ENCODE measurements at regions not wholly inside any gene's neighbourhood (a gene's known extent, or its start where the extent isn't known, plus 50 kb on each side); places are given as distances from the start of the nearest gene placed in this dataset.

DNA sequence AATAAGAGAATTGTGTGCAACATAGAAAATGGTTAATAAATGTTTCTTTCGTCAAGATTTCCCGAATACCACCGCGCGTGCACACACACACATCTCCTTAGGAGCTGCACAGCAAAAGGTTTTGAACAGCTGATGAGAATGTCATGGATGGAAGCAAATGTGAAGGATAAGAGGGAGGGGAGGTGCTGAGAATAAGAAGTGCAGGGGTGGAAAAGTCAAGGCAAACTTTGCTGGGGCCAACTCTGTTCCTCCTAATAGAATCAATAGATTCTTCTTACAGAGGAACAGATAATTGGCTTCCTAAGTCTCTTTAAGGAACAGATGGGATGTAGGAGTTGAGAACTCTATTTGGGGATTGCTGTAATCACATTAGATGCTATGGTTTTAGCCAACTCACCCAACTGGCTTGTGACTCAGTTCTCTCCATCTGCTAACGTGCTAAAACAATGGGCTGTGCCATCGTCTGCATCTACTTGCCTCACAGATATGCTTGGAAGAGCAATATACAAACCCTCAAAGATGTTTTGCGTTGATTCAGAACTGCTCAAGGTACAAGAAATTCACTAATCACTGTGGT, 408.2 kb upstream of the CELF2 start:
- no peak for DNase-seq

DNA sequence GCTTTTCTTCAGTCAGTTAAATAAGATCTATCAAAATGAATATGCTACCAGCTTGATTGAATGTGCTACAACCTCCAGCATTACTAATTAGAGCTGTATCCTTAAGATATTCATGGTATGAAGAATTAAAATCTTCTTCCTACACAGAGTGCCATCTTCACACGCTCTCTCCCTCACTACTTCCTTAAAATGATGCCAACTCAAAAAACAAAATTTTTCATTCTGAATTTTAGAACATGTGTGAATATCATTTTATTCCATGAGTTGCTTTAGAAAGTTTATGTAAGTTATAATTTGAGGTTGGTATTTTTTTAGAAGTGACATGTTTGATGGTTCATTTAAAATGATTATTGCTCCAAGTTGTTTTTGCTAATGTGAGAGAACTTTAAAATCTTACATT, 407.5 kb upstream of the CELF2 start:
- DNase-seq, result no peak

GRCh38 chr10:10612151-10612550, 405.5 kb upstream of the CELF2 start:
- DNase-seq, result no peak

DNA sequence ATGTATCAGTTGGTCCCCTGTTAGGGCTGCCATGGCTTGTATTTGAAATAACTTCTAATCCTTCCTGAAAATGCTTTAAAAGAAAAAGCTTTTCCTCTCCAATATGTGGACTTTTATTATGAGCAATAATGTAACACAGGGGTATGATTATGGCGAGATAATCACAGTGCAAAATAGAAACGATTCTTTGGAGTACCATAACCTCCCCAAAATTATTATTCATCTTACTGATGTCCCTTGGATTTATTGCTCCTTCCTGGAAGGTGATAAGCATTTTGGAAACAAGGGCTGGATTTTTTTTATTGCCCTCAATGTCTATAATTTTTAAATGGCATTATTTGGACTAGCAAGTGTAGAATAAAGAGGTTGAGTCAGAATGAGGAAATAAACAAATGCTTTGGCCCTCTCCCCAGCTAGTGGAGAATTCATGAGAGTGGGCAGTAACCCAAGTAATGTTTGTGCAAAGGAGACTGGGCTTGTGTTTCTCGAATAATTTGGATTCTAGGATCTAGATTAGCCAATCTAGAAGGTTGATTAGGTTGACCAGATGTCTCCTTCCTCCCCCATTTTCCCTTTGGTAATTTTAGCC, 403.9 kb upstream of the CELF2 start:
- no peak for DNase-seq

- no peak for DNase-seq
Measured at GRCh38 chr10:10617686-10618085, 400.0 kb upstream of the CELF2 start.

DNA sequence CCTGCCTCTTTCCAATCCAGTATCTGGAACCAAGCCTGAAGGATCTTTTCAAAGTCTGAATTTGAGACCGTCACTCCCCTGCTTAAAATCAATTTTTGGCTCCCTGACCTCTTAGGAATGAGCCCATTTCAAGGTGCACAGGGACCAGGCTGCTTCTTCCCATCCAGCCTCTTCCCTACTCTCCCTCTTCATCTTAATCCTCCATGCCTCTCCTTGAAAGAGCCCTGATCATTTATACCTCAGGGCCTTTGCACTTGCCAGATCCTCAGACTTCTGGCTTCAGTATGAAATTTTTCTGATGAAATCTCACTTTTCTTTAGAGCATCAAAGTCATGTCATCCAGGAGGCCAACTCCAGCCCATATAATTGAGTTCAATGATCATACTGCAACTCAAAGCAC, 399.5 kb upstream of the CELF2 start:
- DNase-seq, result no peak

- DNase-seq, result no peak
Measured at GRCh38 chr10:10623958-10624566, 393.6 kb upstream of the CELF2 start.

DNA sequence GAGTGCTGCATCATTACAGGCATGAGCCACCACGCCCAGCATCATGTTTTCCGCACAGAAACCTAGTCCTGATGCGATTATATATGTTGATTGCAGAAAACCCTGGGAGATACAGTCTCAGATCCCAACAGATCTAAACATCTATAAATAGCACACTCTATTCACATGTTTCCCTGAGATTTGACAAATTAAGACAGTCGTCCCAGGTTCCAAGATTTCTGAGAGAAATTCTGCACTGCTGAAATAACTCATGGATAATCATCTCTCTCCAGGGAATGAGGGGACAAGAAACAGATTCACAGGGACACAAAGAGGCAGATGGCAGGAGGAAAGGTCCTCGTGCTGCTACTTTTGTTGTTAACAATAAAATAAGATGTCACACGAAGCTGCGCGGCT, 393.1 kb upstream of the CELF2 start:
- no peak for DNase-seq

- DNase-seq, result no peak
Measured at GRCh38 chr10:10625491-10625890, 392.2 kb upstream of the CELF2 start.

- no peak for DNase-seq
Measured at GRCh38 chr10:10626734-10627133, 390.9 kb upstream of the CELF2 start.

- no peak for DNase-seq
Measured at GRCh38 chr10:10627414-10627813, 390.3 kb upstream of the CELF2 start.

DNA sequence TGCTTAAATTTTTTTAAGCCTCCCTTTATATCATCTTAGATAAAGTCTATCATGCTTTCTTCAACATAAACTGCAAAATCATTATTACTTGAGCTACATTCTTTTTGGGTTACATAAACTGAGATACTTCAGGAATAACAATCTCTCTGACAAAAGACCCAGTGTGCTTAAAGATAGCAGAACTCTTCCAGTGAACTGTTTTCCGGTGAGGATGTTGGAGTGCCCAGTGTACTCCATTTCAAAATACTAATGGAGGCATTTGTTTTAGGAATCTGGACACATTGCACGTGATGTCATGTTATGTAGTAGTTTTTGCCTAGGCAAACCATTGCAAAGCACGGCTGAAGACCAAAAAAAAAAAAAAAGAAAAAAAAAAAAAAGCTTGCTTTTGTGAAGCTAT, 388.2 kb upstream of the CELF2 start:
- no peak for DNase-seq

DNA sequence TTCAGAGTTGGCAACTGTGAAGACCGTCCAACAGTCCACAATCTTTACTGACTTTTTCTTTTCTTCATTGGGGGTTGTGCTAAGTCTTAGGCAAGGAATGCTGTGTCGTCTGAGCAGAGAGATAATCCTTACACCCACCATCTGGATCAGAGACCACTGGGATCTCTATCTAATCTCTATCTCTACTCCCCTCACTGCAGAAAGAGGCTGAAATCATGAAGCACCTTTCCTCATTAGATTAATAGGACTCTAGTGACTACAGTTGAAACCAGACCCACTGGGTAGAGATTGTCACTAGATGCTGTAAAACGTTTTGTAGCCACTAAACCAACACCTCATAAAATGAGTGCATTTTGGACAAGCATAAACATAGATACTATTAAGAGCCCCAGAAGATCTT, 387.4 kb upstream of the CELF2 start:
- no peak for DNase-seq

DNA sequence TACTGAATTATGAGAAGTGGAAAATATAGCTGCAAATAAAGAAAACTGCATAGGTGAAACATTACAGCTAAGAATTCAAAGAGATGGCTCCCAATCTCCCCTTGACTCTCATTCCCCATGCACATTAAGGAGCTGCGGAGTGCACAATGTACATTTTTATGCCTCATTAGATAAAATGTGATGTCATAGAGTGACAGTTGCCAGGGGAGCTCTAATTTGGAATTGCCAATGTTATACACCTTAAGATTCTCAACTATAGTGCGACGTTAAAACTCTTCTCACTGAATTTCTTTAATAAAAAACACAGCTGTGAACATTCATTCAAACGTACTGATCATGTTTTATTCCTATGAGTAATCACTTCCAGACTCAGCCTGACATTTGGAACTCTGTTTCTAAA, 386.9 kb upstream of the CELF2 start:
- no peak for DNase-seq

GRCh38 chr10:10642189-10642588, 375.5 kb upstream of the CELF2 start:
- no peak for DNase-seq

GRCh38 chr10:10642751-10643150, 374.9 kb upstream of the CELF2 start:
- no peak for DNase-seq

DNA sequence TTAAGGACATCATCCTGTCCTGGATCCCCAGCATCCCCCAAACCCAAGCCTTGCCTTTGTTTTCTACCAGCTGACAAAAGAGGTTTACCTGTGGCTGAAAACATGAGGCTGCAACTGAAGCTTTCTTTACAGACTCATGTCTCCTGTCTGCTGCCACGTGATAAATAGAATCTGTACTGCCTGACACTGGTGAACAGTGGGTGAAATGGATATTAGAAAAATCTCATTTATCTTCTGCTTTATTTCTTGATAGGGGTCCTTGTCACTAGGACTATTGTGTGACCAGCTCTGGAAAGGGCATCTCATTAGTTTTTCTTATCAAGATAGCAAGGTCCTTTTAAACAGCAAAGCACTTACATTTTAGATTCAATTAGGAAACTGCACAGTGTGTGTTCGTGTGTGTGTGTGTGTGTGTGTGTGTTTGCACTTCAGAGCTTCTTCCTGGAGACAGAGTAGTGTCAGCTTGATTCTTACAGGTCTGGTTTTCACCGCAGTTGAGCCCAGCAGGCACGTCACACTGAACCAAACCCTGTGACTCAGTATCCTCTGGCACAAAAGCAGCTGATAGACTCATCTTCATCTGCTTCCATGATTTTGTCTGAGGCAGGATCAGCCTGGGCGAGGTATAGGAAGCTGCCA, 373.5 kb upstream of the CELF2 start:
- no peak for DNase-seq

- DNase-seq, result no peak
Measured at GRCh38 chr10:10644676-10645385, 372.8 kb upstream of the CELF2 start.

DNA sequence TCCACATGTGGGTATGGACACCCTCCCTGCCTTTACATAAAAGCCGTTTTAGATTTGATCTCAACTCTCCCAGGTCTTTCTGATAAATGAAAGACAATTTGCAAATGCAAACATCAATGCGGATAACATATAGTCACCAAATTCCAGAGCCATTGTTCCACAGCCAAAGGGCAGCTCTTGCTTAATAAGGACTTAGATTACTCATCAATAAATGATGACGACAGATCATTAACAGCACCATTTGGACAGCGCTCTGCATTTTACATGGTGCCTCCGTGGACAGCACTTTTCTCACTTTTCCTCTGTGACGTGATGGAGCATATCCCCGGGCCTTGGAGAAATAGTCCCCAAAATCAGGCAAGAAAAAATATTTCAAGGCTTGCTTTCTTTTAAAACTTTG, 370.3 kb upstream of the CELF2 start:
- no peak for DNase-seq

- no peak for DNase-seq
Measured at GRCh38 chr10:10657139-10657760, 360.4 kb upstream of the CELF2 start.

DNA sequence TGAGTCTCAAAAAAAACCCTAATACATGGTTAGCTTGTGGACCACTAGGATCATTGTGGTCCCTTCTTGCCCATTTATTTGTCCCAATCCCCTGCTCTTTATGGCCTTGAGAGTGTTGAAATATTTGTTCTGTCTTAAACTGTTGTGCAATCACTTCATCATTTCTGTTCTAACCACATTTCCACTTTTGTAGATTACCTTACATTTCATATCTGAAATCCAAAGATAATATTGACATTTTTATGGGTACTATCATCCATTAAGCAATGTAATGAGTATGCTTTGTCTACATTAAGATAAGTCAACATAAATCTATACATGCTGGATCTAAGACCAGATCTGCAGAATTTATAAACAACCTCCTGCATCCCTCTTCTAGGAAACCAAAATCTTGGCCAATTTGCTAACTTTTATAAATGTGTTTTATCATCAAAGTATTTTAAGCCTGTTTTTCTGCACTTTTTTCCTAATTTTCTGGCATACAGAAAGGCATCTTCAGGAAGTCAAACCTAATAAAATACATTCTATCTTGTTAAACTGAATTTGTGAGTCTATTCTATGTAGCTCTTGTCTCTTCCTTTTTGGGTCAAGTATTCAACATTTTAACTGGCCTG, 359.4 kb upstream of the CELF2 start:
- no peak for DNase-seq

GRCh38 chr10:10660054-10660453, 357.6 kb upstream of the CELF2 start:
- DNase-seq, result no peak

DNA sequence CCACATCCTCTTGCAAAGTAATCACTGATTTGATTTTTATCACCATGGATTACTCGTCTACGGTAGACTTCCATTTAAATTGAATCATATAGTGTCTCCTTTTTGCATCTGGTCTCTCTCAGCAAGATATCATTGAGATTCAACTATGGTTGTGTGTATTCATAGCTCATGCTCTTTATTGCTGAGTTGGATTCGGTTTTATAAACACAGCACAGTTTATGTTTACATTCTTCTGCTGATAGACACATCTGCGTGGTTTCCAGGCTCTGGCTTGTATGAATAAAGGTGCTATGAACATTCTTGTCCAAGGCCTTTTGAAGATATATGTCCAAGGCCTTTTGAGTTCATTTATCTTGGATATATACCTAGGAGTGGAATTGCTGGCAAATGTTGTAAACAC, 356.5 kb upstream of the CELF2 start:
- DNase-seq, result no peak
